IMR-90 (cell line): ENCODE measurements at regions not wholly inside any gene's neighbourhood (a gene's known extent, or its start where the extent isn't known, plus 50 kb on each side); places are given as distances from the start of the nearest gene placed in this dataset.

Experiments
- ATAC-seq: fragments of 200-7000 bp; cut with Tn5 transposase; 2 replicates; pipeline ENCODE4 v1.9.1; 2020; ENCODE audit warnings: low read depth, mild to moderate bottlenecking, moderate library complexity
- BruUV-seq: library from RNA; stranded (reverse); fragments of 400-500 nt; replicated peaks from 2 replicates; lab custom pipeline; 2021; lab: Mats Ljungman, UMichigan
- CTCF ChIA-PET: fragments of 300-600 bp; formaldehyde crosslinking; extraction: SDS; loops from one replicate; lab custom pipeline; 2021; ENCODE audit warnings: antibody characterized with exemption; lab: Yijun Ruan, JAX
- POLR2A ChIA-PET: fragments of 300-600 bp; sonication (Branson Sonifier 250); formaldehyde crosslinking; loops from one replicate; lab custom pipeline; 2022; ENCODE audit warnings: antibody characterized with exemption; ENCODE audit not compliant: unreplicated experiment; lab: Charles Lee
- DNase-seq: peaks from one replicate; pipeline ENCODE4 v3.0.0; 2013
- H2AFZ ChIP-seq: replicated peaks from 2 replicates; pipeline ENCODE3; 2013; ENCODE audit warnings: low read length, mild to moderate bottlenecking; ENCODE audit not compliant: poor library complexity
- H2AK5ac ChIP-seq: 2 replicates; pipeline ENCODE4 v1.6.1; 2013; ENCODE audit warnings: low read depth, low read length, inconsistent platforms
- H2AK9ac ChIP-seq: replicated peaks from 2 replicates; pipeline ENCODE3; 2013; ENCODE audit warnings: mild to moderate bottlenecking, low read depth, low read length, moderate library complexity; ENCODE audit not compliant: poor library complexity
- H2BK120ac ChIP-seq: 2 replicates; pipeline ENCODE4 v1.6.1; 2013; ENCODE audit warnings: low read depth, low read length, inconsistent platforms
- H2BK15ac ChIP-seq: 3 replicates; pipeline ENCODE4 v1.6.1; 2013; ENCODE audit warnings: low read depth, low read length, inconsistent platforms
- H2BK20ac ChIP-seq: 2 replicates; pipeline ENCODE4 v1.6.1; 2013; ENCODE audit warnings: low read depth, mild to moderate bottlenecking, inconsistent platforms, low read length, moderate library complexity
- H2BK5ac ChIP-seq: 2 replicates; pipeline ENCODE4 v1.6.1; 2013; ENCODE audit warnings: mild to moderate bottlenecking, low read depth, low read length, inconsistent platforms; ENCODE audit not compliant: poor library complexity, severe bottlenecking
- H3K14ac ChIP-seq: replicated peaks from 2 replicates; pipeline ENCODE4 v1.6.1; 2013; ENCODE audit warnings: low read depth, low read length, inconsistent platforms
- H3K18ac ChIP-seq: 2 replicates; pipeline ENCODE4 v1.6.1; 2013; ENCODE audit warnings: low read depth, low read length, control low read depth
- H3K23ac ChIP-seq: 2 replicates; pipeline ENCODE4 v1.6.1; 2013; ENCODE audit warnings: low read depth, low read length, inconsistent platforms
- H3K27ac ChIP-seq: 2 replicates; pipeline ENCODE4 v1.5.1; 2013; ENCODE audit warnings: mild to moderate bottlenecking, control low read depth, low read length; ENCODE audit not compliant: insufficient read depth
- H3K27me3 ChIP-seq: 2 replicates; pipeline ENCODE4 v1.6.1; 2013; ENCODE audit warnings: low read length; ENCODE audit not compliant: control insufficient read depth, insufficient read depth
- H3K36me3 ChIP-seq: 2 replicates; pipeline ENCODE4 v1.6.1; 2013; ENCODE audit warnings: low read length, mixed read lengths; ENCODE audit not compliant: control insufficient read depth, insufficient read depth
- H3K4ac ChIP-seq: 2 replicates; pipeline ENCODE4 v1.6.1; 2013; ENCODE audit warnings: low read depth, low read length, inconsistent platforms
- H3K4me1 ChIP-seq: 2 replicates; pipeline ENCODE4 v1.6.1; 2013; ENCODE audit warnings: low read length, mixed read lengths; ENCODE audit not compliant: control insufficient read depth, insufficient read depth
- H3K4me2 ChIP-seq: 2 replicates; pipeline ENCODE4 v1.6.1; 2013; ENCODE audit warnings: low read depth, mild to moderate bottlenecking, control low read depth, low read length, moderate library complexity
- H3K4me3 ChIP-seq: 2 replicates; pipeline ENCODE4 v1.5.1; 2013; ENCODE audit warnings: low read depth, mild to moderate bottlenecking, control low read depth, low read length, moderate library complexity; ENCODE audit not compliant: insufficient read depth
- H3K56ac ChIP-seq: 2 replicates; pipeline ENCODE4 v1.6.1; 2013; ENCODE audit warnings: low read length, inconsistent platforms; ENCODE audit not compliant: insufficient read depth; ENCODE audit errors: extremely low read depth
- H3K79me1 ChIP-seq, 2 experiments: 2 replicates each; pipeline ENCODE4 v1.6.1; 2013; ENCODE audit warnings: low read length in 2 of 2, inconsistent platforms in 1 of 2, low read depth in 1 of 2
- H3K9ac ChIP-seq: 2 replicates; pipeline ENCODE4 v1.6.1; 2013; ENCODE audit warnings: low read depth, low read length, control low read depth
- H3K9me1 ChIP-seq: 2 replicates; pipeline ENCODE4 v1.6.1; 2013; ENCODE audit warnings: low read length, inconsistent platforms; ENCODE audit not compliant: insufficient read depth
- H3K9me3 ChIP-seq: 2 replicates; pipeline ENCODE4 v1.6.1; 2013; ENCODE audit warnings: low read length; ENCODE audit not compliant: control insufficient read depth, insufficient read depth
- H4K20me1 ChIP-seq: 2 replicates; pipeline ENCODE4 v1.6.1; 2013; ENCODE audit warnings: low read length, inconsistent platforms; ENCODE audit not compliant: insufficient read depth
- H4K5ac ChIP-seq: 2 replicates; pipeline ENCODE4 v1.6.1; 2013; ENCODE audit warnings: mild to moderate bottlenecking, low read depth, low read length, control low read depth
- H4K8ac ChIP-seq, 2 experiments: 2 replicates each; pipeline ENCODE4 v1.6.1; 2013; ENCODE audit warnings: low read depth in 2 of 2, low read length in 2 of 2, control low read depth in 1 of 2, inconsistent platforms in 1 of 2
- H4K91ac ChIP-seq: 2 replicates; pipeline ENCODE4 v1.6.1; 2013; ENCODE audit warnings: low read depth, low read length, inconsistent platforms; ENCODE audit not compliant: insufficient read depth
- BHLHE40 ChIP-seq: fragments of 150-350 bp; IDR thresholded peaks from 2 replicates; pipeline ENCODE4 v1.6.1; 2016; ENCODE audit warnings: mild to moderate bottlenecking, low read depth, low read length
- CEBPB ChIP-seq: IDR thresholded peaks from 2 replicates; pipeline ENCODE4 v1.6.1; 2012; ENCODE audit warnings: low read depth, low read length, improper control_type of control experiment
- CHD1 ChIP-seq: IDR thresholded peaks from 2 replicates; pipeline ENCODE4 v1.6.1; 2012; ENCODE audit warnings: low read depth, low read length, improper control_type of control experiment
- ELK1 ChIP-seq: fragments of 150-350 bp; IDR thresholded peaks from 2 replicates; pipeline ENCODE4 v1.6.1; 2016; ENCODE audit warnings: low read depth, mild to moderate bottlenecking, low read length, moderate library complexity, borderline replicate concordance
- FOS ChIP-seq: fragments of 150-350 bp; IDR thresholded peaks from 2 replicates; pipeline ENCODE4 v1.6.1; 2016; ENCODE audit warnings: low read depth, low read length
- MAFK ChIP-seq: IDR thresholded peaks from 2 replicates; pipeline ENCODE4 v1.6.1; 2012; ENCODE audit warnings: low read depth, low read length, improper control_type of control experiment
- MAZ ChIP-seq: IDR thresholded peaks from 2 replicates; pipeline ENCODE4 v1.6.1; 2012; ENCODE audit warnings: low read depth, mild to moderate bottlenecking, low read length, improper control_type of control experiment, moderate library complexity, borderline replicate concordance
- MXI1 ChIP-seq: IDR thresholded peaks from 2 replicates; pipeline ENCODE4 v1.6.1; 2012; ENCODE audit warnings: low read depth, mild to moderate bottlenecking, low read length, moderate library complexity, borderline replicate concordance
- NFE2L2 ChIP-seq: fragments of 150-350 bp; IDR thresholded peaks from 2 replicates; pipeline ENCODE4 v1.6.1; 2016; ENCODE audit warnings: low read depth, mild to moderate bottlenecking, low read length
- POLR2A ChIP-seq: IDR thresholded peaks from 2 replicates; pipeline ENCODE4 v1.6.1; 2012; ENCODE audit warnings: mild to moderate bottlenecking, low read depth, low read length
- RAD21 ChIP-seq: IDR thresholded peaks from 2 replicates; pipeline ENCODE4 v1.6.1; 2012; ENCODE audit warnings: low read length, improper control_type of control experiment
- RCOR1 ChIP-seq: IDR thresholded peaks from 2 replicates; pipeline ENCODE4 v1.6.1; 2012; ENCODE audit warnings: mild to moderate bottlenecking, low read length, improper control_type of control experiment; ENCODE audit not compliant: insufficient replicate concordance
- RFX5 ChIP-seq: IDR thresholded peaks from 2 replicates; pipeline ENCODE4 v1.8.0; 2012; ENCODE audit warnings: low read depth, mild to moderate bottlenecking, low read length, moderate library complexity
- SMC3 ChIP-seq: fragments of 150-350 bp; IDR thresholded peaks from 2 replicates; pipeline ENCODE4 v1.6.1; 2016; ENCODE audit warnings: low read depth, mild to moderate bottlenecking, antibody characterized with exemption, low read length, moderate library complexity
- USF2 ChIP-seq: fragments of 150-350 bp; IDR thresholded peaks from 2 replicates; pipeline ENCODE4 v1.6.1; 2017; ENCODE audit warnings: mild to moderate bottlenecking, antibody characterized with exemption, low read length, low read depth
- WGBS, 2 experiments: methylation state at CpG; one replicate each; pipeline versions ENCODE4 v1.1.5 to v1.1.7; 2013; ENCODE audit warnings: missing lambda C conversion rate in 2 of 2; ENCODE audit not compliant: insufficient read length in 1 of 2; ENCODE audit errors: extremely low coverage in 2 of 2; 5-methylcytosine and 5-hydroxymethylcytosine counted together
- dilution Hi-C: fragments of 300-500 bp; cut with HindIII; formaldehyde crosslinking; loops from one replicate; pipeline ENCODE4 v1.14.3; 2018; ENCODE audit warnings: low sequenced_read_pairs; ENCODE audit not compliant: unreplicated experiment
- in situ Hi-C: fragments of 300-500 bp; cut with MboI; formaldehyde crosslinking; loops from 3 replicates; pipeline ENCODE4 v1.14.3; 2019; ENCODE audit warnings: low sequenced_read_pairs, inconsistent platforms, mixed read lengths
- intact Hi-C: fragments of 100-400 bp; cut with micrococcal nuclease; formaldehyde crosslinking; loops from 2 replicates; pipeline ENCODE4 v1.10.0; 2022
- TF ChIP-seq, protein P1 (sequence below): conservative IDR thresholded peaks from 2 replicates; pipeline ENCODE4 v1.5.1; 2012; ENCODE audit warnings: mild to moderate bottlenecking, low read depth, low read length, improper control_type of control experiment

DNA sequence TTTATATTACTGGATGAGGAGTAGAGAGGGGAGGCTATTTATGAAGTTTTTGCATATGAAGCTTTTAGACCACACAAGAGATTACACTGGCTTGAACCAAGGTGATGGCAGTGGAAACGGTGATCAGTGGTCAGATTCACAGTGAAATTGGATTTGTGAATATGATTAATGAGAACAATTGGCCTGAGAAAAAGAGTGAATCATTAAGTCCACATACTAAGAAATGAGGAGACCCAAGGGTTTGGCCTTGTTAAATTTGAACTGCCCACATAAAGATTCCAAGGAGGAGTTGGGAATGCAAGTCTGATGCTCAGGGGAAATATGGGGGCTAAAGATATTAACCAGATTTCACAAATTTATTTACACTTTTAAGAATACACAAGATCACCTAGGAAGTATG, 155.3 kb upstream of the ADGRL3 start:
- Histone ChIP-seq H3K14ac (no peak overlapping the region), H4K91ac (no peak overlapping the region), H2AK5ac (no peak overlapping the region), H3K56ac (no peak overlapping the region), H4K8ac (no peak overlapping the region), H3K4ac (no peak overlapping the region), H3K4me3 (no peak overlapping the region), H3K27ac (no peak overlapping the region), H3K9ac (no peak overlapping the region), H3K4me2 (no peak overlapping the region), H4K20me1 (no peaks in the 10 kb centered on the region), H2BK5ac (no peak overlapping the region), H2AFZ (no peak overlapping the region), H3K9me3 (no peaks in the 10 kb centered on the region), H2BK20ac (no peak overlapping the region), H2BK15ac (no peak overlapping the region), H3K27me3 (no peaks in the 10 kb centered on the region), H2AK9ac (no peak overlapping the region), H3K4me1 (no peaks in the 10 kb centered on the region), H3K18ac (no peak overlapping the region), H2BK120ac (no peak overlapping the region), H3K9me1 (no peaks in the 10 kb centered on the region), H3K36me3 (no peaks in the 10 kb centered on the region), H3K23ac (no peak overlapping the region), H4K5ac (no peak overlapping the region), H3K79me1 (no peaks in the 10 kb centered on the region)
- TF ChIP-seq MXI1 = no peak
- TF ChIP-seq BHLHE40 = no peak
- no peak for TF ChIP-seq CHD1
- TF ChIP-seq SMC3 = no peak
- TF ChIP-seq CEBPB = no peak
- TF ChIP-seq MAFK = no peak
- TF ChIP-seq RAD21 = no peak
- TF ChIP-seq NFE2L2 = no peak
- no peak for TF ChIP-seq RFX5
- no peak for TF ChIP-seq USF2
- no peak for TF ChIP-seq POLR2A
- no peak for TF ChIP-seq ELK1
- TF ChIP-seq RCOR1 = no peak
- no peak for TF ChIP-seq MAZ
- TF ChIP-seq, protein P1, sequence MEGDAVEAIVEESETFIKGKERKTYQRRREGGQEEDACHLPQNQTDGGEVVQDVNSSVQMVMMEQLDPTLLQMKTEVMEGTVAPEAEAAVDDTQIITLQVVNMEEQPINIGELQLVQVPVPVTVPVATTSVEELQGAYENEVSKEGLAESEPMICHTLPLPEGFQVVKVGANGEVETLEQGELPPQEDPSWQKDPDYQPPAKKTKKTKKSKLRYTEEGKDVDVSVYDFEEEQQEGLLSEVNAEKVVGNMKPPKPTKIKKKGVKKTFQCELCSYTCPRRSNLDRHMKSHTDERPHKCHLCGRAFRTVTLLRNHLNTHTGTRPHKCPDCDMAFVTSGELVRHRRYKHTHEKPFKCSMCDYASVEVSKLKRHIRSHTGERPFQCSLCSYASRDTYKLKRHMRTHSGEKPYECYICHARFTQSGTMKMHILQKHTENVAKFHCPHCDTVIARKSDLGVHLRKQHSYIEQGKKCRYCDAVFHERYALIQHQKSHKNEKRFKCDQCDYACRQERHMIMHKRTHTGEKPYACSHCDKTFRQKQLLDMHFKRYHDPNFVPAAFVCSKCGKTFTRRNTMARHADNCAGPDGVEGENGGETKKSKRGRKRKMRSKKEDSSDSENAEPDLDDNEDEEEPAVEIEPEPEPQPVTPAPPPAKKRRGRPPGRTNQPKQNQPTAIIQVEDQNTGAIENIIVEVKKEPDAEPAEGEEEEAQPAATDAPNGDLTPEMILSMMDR = no peak
- no peak for TF ChIP-seq FOS
- no TSS peak for BruUV-seq
- POLR2A ChIA-PET = no interaction called here
- DNase-seq (no peak), ATAC-seq (no peak)
- CTCF ChIA-PET = no interaction called here
- WGBS, 2 experiments = no CpG with 5 or more reads among the region's 1 CpG
- intact Hi-C loops (no loop called here), dilution Hi-C loops (no loop called here), in situ Hi-C loops (no loop called here)
